SK-N-MC (cell line): ENCODE measurements at regions not wholly inside any gene's neighbourhood (a gene's known extent, or its start where the extent isn't known, plus 50 kb on each side); places are given as distances from the start of the nearest gene placed in this dataset.

ENCODE experiments used
- EZH2 ChIP-seq: fragments of 200-600 bp; sonication (generic); IDR thresholded peaks from one replicate; pipeline ENCODE4 v1.6.1; 2017; ENCODE audit warnings: antibody characterized with exemption
- FOXP2 ChIP-seq: optimal IDR thresholded peaks from 2 replicates; pipeline ENCODE3; 2011; ENCODE audit warnings: mild to moderate bottlenecking, moderate library complexity; ENCODE audit not compliant: insufficient read depth; ENCODE audit errors: extremely low read length, control extremely low read depth
- POLR2AphosphoS5 ChIP-seq: IDR thresholded peaks from 2 replicates; pipeline ENCODE4 v1.6.1; 2012; ENCODE audit warnings: mild to moderate bottlenecking, low read depth, low read length, borderline replicate concordance

GRCh38 chr11:134562941-134563471 is 151.0 kb upstream of the B3GAT1 start:
- no peak for TF ChIP-seq POLR2AphosphoS5
- TF ChIP-seq EZH2, result no peak
- TF ChIP-seq FOXP2, result no peak
